IPS-18c (cell line): ENCODE measurements at regions not wholly inside any gene's neighbourhood (a gene's known extent, or its start where the extent isn't known, plus 50 kb on each side); places are given as distances from the start of the nearest gene placed in this dataset.
"Not testable (repeated sequence)": the region's sequence is repeated elsewhere in the genome, so short reads cannot be mapped to it uniquely, and the experiment has no call there.

ENCODE experiments used
- H3K4me3 ChIP-seq: 2 replicates; pipeline ENCODE4 v1.7.0; 2013; ENCODE audit warnings: low read depth, mild to moderate bottlenecking, low read length, moderate library complexity; ENCODE audit not compliant: insufficient read depth
- H3K9me3 ChIP-seq: one replicate; pipeline ENCODE4 v1.6.1; 2013; ENCODE audit warnings: mild to moderate bottlenecking, low read length, moderate library complexity; ENCODE audit not compliant: control insufficient read depth, insufficient read depth

DNA sequence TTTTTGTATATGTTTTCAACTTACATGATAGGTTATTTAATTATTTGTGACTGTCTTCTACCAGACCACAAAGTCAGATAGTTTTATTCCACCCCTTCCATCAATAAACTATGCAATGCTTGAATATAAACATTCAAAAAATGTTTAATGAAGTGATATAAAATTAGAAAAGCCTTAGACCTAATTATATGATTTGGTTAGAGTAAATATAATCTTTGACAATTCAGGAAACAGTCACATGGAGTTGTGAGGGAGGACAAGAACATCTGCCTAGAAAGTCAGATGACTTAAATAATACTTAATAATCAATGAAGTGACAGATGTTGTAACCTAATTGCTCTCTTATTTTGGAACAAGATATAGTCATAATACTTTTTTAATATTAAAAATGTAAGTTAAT lies 710.3 kb downstream of the ZBBX start:
- H3K9me3 ChIP-seq: peaks cover 3% of the 10 kb centered on the region
- no peak overlapping the region for H3K4me3 ChIP-seq

- Histone ChIP-seq H3K4me3 (no peak overlapping the region), H3K9me3 (no peaks in the 10 kb centered on the region)
Measured at GRCh38 chr3:166663194-166663593, 716.9 kb downstream of the ZBBX start.

GRCh38 chr3:166661621-166662020 lies 718.5 kb downstream of the ZBBX start:
- H3K9me3 ChIP-seq: no peaks in the 10 kb centered on the region
- no peak overlapping the region for H3K4me3 ChIP-seq

GRCh38 chr3:166660962-166661361 lies 719.1 kb downstream of the ZBBX start:
- no peaks in the 10 kb centered on the region for H3K9me3 ChIP-seq
- H3K4me3 ChIP-seq: no peak overlapping the region

DNA sequence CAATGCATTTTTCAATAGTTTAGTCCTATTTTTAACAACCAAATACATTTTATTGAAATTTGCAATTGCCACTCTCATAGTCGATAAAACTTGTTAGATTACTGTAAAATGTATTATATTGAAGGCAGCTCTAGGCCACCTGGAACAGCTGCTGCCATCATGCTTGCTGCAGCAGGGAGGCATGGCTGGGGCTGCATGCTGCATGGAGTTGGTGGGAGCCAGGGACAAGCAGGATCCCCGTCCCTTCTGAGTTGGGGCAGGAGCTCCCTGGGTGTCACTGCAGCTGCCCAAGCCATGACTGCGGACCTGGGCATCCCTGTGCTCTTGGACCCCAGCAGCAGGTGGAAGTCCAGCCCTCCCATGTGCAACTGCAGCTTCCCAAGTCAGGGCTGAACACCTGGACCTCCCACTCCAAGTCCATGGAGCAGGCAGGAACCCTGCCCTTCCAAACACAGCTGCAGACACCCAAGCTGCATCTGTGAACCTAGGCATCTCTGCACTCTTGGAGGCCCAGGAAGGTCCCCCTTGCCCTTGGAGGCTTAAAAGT lies 742.0 kb downstream of the ZBBX start:
- H3K4me3 ChIP-seq: no peak overlapping the region
- no peaks in the 10 kb centered on the region for H3K9me3 ChIP-seq

DNA sequence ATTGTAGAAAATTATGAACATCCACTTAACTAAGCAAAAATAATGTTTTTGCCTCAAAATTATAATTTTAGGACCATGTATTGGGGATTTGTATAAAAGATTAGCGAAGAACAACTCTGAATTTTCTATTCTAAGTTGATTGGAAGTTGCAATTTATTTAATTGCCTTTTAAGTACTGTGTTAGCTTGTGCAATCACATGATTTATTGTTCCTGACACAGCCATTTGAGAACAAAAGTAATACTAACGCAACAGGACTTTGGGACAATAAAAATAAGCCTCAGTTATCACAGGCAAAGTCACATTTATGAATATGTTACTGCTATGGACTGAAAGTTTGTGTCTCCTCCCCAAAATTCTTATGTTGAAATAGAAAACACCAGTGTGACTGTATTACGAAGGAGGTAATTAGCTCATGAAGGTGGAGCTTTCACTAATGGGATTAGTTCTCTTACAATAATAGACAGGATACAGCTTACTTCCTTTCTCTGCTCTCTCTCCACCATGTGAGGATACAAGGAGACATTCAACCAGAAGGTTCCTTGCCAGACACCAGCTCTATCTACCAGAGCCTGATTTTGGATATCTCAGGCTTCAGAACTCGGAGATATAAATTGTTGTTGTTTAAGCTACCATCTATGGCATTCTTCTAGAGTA lies 745.9 kb downstream of the ZBBX start:
- Histone ChIP-seq H3K9me3 (no peaks in the 10 kb centered on the region), H3K4me3 (no peak overlapping the region)

DNA sequence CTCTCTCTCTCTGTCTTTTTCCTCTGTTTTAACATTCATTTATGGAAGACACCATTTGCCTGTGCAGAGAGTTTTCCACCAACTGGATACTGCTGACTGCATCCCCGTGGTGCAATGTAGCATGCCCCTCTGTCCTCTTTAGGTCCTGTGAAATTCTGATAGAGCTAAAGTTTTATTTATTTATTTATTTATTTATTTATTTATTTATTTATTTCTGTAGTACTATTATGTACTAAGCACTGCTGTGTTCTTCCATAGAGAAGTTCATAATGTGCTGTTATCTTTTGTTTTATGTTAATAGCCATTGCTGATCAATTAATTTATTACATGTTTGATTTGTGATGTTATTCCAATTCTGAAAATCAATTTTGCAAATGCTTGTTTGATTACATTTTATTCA lies 749.9 kb downstream of the ZBBX start:
- Histone ChIP-seq H3K4me3 (no peak overlapping the region), H3K9me3 (no peaks in the 10 kb centered on the region)

GRCh38 chr3:166613365-166613764 lies 766.7 kb downstream of the ZBBX start:
- Histone ChIP-seq H3K9me3 (no peaks in the 10 kb centered on the region), H3K4me3 (no peak overlapping the region)

- not testable (repeated sequence) for H3K4me3 ChIP-seq
Measured at GRCh38 chr3:166612761-166613160, 767.3 kb downstream of the ZBBX start.

GRCh38 chr3:166607933-166608521 lies 770.8 kb upstream of the BCHE start:
- no peaks in the 10 kb centered on the region for H3K9me3 ChIP-seq
- H3K4me3 ChIP-seq: no peak overlapping the region

More at GRCh38 chr3:166612761-166613160, 767.3 kb downstream of the ZBBX start:
- H3K9me3 ChIP-seq: not testable (repeated sequence)

DNA sequence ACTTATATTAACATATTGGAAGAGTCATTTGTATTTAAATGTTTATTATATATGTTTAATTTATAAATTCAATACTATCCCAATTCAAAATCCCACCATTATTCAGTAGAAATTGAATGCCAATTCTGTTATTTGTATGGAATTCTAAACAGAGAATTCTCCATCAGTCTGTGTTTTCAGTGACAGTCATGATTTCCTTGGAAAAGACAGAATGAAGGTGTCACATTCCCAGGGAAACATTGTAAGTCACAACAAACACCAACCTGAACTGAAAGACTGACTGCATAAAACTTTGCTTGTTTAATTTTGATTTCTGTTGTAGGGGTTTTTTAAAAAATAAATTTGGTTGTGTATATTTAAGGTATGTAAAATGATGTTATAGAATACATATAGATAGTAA lies 769.8 kb upstream of the BCHE start:
- no peak overlapping the region for H3K4me3 ChIP-seq
- H3K9me3 ChIP-seq: no peaks in the 10 kb centered on the region

- Histone ChIP-seq H3K9me3 (no peaks in the 10 kb centered on the region), H3K4me3 (no peak overlapping the region)
Measured at GRCh38 chr3:166593776-166594175, 756.6 kb upstream of the BCHE start.

DNA sequence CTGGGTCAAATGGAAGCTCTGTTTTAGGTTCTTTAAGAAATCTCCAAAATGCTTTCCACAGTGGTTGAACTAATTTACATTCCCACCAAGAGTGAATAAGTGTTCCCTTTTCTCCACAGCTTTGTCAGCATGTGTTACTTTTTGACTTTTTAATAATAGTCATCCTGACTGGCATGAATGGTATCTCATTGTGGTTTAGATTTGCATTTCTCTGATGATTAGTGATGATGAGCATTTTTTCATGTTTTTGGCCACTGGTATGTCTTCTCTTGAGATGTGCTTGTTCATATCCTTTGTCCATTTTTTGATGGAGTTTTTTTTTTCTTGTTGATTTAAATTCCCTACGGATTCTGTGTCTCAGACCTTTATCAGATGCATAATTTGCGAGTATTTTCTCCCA lies 745.0 kb upstream of the BCHE start:
- Histone ChIP-seq H3K9me3 (no peaks in the 10 kb centered on the region), H3K4me3 (no peak overlapping the region)

DNA sequence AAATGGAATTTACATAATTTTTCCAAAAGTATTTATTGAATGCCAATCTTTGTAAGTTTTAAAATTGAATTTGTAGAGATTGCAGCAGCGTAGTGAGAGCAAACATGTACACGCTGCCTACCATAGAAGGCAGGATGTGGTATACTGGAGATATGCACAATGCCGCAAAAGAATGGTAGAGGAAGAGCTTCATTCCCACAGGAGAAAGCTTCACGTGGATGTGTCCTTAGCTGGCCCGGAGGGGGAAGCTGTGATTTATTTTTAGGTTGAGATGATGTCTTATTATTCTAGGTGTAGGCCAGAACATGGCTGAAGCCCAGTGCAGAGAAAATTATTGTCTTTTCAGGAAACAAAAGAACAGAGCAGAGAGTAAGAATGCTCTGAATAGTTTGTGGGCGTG lies 743.3 kb upstream of the BCHE start:
- H3K4me3 ChIP-seq: no peak overlapping the region

GRCh38 chr3:166575161-166575560 lies 737.9 kb upstream of the BCHE start:
- no peaks in the 10 kb centered on the region for H3K9me3 ChIP-seq
- no peak overlapping the region for H3K4me3 ChIP-seq

More for the DNA sequence above, 743.3 kb upstream of the BCHE start:
- no peaks in the 10 kb centered on the region for H3K9me3 ChIP-seq

GRCh38 chr3:166571686-166572085 lies 734.5 kb upstream of the BCHE start:
- not testable (repeated sequence) for H3K4me3 ChIP-seq, H3K9me3 ChIP-seq

DNA sequence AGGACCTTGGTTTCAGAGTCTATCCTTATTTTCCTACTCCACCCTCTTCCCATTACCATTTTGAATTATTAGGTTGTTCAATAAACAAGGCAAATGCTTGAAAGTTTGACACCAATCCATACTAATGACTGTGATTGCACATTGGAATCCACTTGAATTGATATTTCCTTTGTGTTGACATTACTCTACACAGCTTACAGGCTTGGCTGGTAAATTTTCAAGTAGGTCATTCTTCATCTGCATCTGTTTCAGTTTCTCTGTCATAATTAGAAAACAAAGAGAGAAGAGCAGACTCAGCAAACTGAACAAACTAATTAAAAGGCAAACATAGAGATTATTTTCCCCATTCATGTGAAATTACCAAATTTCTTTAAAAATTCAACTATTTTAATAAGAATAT lies 732.9 kb upstream of the BCHE start:
- no peak overlapping the region for H3K4me3 ChIP-seq

GRCh38 chr3:166569589-166569988 lies 732.4 kb upstream of the BCHE start:
- no peak overlapping the region for H3K4me3 ChIP-seq
- no peaks in the 10 kb centered on the region for H3K9me3 ChIP-seq

More for the DNA sequence above, 732.9 kb upstream of the BCHE start:
- H3K9me3 ChIP-seq: no peaks in the 10 kb centered on the region

DNA sequence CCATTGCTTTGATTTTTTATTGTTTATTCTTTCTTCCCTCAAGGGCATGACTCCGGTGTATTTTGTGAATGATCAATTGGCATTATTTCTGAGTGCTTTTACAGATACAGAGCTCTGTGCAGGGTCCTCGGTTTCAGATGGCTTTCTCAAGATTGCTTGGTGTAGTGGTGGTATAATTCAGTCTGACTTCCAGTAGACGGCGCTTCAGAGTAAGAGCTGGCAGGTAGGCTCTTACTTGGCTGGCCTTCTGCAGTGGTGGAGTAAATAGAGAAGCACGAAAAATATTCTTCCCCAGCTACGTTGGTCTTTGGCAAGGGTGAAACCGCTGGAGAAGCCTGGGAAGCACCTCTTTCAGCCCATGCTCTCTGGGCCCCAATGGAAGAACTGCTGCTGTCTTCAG lies 723.0 kb upstream of the BCHE start:
- H3K4me3 ChIP-seq: no peak overlapping the region
- no peaks in the 10 kb centered on the region for H3K9me3 ChIP-seq
